Stimulated activated CD8-positive, alpha-beta memory T cell treated with anti-CD3 and anti-CD28 coated beads, Interleukin-7, amount 100 ng/mL, for 48 hours (primary cell): ENCODE measurements at regions not wholly inside any gene's neighbourhood (a gene's known extent, or its start where the extent isn't known, plus 50 kb on each side); places are given as distances from the start of the nearest gene placed in this dataset.

ENCODE experiments used
- DNase-seq, 2 donors: peaks; one replicate each; pipeline ENCODE4 v3.0.0-alpha.2; 2020; ENCODE audit warnings: low read depth in 1 of 2; ENCODE audit errors: extremely low read depth in 1 of 2

DNA sequence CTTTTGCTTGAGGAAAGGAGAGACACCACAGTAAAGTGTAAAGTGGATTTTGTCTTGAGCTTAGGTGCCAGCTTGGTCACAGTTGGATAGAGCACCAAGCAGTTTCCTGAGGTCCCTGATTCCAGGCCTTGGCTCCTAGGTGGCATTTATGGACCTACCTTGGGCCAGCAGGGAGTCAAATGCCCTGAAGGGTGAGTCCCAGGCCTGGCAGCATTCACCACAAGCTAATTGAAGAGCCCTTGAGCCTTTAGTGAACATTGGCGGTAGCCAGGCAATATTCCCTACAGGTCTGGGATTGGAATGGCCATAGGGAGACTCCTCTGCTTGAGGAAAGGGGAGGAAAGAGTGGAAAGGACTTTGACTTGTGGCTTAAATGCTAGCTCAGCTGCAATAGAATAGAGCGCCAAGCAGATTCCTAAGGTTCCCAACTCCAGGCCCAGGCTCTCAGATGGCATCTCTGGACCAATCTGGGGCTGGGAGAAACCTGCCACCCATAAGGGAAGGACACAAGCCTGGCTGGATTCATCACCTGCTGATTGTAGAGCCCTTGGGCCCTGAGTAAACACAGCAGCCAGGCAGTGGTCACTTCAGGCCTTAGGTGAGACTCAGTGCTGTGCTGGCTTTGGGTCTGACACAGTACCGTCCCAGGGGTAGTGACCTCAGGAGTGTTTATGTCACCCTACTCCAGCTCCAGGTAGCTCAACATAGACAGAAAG lies 137.5 kb upstream of the OTOS start:
- DNase-seq: no peak

DNA sequence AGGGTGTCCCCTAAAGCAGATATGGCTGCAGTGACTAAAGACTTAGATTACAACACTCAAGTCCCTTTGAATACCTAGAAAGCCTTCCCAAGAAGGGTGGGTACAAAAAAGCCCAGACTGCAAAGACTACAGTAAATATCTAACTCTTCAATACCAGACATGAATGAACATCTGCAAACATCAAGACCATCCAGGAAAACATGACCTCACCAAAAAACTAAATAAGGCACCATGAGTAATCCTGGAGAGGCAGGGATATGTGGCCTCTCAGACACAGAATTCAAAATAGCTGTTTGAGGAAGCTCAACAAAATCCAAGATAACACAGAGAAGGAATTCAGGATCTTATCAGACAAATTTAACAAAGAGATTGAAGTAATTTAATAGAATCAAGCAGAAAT lies 138.2 kb upstream of the OTOS start:
- DNase-seq: no peak

DNA sequence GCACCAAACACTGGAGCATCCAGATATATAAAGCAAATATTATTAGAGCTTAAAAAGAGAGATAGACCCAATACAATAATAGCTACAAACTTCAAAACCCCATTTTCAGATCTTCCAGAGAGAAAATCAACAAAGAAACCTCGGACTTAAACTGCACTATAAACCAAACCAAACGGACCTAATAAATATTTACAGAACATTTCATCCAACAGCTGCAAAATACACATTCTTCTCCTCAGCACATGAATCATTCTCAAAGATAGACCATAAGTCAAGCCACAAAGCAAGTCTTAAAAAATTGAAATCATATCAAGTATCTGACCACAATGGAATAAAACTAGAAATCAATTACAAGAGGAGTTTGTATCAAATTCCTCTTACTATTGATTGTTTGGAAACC lies 140.2 kb upstream of the OTOS start:
- no peak for DNase-seq

GRCh38 chr2:240284503-240285259 lies 144.2 kb upstream of the OTOS start:
- DNase-seq: no peak

GRCh38 chr2:240285725-240286124 lies 145.3 kb upstream of the OTOS start:
- no peak for DNase-seq

GRCh38 chr2:240286596-240286995 lies 146.1 kb upstream of the OTOS start:
- DNase-seq: no peak

DNA sequence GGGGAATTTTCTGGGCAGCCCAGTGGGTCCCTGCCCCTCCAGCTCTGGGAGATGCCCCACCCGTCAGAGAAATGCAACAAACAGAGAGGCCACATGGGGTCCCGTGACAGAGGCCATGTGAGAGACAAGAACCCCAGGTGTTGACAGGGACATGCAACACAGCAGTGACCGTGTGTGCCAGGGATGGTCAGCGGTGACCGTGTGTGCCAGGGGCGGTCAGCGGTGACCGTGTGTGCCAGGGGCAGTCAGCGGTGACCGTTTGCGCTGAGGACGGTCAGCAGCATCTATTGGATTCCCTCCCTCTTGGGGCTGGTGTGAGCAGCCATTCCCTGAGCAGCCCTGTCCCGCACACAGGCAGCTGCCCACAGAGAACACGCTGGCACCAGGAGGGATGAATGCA lies 146.6 kb upstream of the OTOS start:
- DNase-seq: no peak

GRCh38 chr2:240287496-240288086 lies 147.1 kb upstream of the OTOS start:
- DNase-seq: no peak

DNA sequence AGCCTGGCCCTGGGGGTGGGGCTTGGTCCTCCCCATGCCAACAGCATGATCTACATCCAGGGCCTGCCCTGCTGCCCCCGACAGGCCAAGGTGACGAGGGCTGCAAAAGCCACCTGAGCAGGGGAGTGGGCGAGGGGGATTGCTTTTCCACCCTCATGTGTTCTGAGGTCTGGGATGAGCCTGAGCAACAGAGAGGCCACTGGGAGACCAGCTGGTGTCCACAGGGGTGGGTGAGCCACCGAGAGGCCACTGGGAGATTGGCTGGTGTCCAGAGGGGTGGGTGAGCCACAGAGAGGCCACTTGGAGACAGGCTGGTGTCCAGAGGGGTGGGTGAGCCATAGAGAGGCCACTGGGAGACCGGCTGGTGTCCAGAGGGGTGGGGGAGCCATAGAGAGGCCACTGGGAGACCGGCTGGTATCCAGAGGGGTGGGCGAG lies 147.4 kb upstream of the GPC1 start:
- no peak for DNase-seq

GRCh38 chr2:240289701-240290431 lies 145.6 kb upstream of the GPC1 start:
- no peak for DNase-seq

DNA sequence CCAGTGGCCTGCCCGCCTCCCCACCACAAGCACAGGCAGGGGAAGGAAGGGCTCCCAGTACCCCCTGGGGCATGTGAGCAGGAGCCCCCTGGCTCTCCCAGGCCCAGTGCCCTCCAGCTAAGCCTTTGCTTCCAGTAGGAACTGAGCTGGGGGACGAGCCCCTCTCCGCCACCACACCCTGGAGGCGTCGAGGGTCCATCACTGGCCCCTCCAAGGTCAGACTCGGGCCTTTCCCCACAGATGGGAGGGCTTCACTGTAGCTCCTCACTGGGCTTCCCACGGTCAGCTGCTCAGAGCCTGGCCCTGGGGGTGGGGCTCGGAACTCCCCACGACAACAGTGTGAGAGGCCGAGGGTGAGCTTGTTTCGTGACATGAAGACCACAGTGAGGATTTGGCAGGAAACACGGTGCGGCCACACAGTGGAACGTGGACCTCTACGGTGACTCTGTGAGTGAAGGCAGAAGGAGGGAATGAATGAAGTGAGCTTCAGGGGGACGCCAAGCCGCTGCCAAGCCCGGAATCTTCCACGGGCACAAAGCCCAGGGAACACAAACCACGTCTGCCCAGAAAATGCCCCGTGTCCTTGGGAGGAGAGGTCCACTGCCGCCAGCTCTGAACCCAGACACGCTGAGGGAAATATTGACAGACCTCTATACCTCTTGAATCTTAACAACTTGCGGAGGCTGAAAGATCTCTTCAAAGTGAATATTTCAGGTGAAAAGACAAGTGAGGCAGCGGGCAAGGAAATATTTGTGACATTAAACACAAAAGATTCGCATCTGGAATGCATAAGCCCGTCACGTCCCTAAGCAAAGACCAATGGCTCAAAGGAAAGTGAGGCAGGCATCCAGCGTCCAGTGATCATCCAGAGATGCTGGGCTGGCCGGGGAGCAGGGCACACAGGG lies 144.8 kb upstream of the GPC1 start:
- DNase-seq: no peak

DNA sequence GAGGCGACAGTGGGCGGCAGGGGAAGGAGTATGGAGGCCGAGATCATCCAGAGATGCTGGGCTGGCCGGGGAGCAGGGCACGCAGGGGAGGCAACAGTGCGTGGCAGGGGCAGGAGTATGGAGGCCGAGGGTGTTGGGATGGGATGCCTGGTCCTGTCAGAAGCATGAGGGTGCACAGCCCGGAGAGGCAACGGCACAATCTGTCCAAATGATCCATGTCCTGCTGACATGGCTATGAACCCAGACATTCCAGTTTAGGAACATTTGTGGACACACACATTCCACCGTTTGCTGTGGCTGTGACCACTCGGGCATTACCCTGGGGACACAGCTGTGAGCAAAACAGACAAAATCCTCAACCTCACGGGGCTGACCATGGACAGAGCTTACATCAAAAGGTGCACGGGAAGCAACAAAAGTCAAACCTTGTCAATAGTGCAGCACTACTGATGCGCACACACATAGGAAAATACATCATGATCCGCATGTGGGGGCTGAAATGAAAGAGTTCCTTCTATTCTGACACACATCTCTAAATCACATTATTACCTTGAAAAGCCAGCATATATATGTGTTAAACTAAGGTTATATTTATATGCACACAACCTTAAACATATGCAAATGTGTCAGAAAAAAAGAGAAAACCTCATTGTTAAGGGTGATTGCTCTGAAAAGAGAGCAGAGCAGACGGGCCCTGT lies 144.0 kb upstream of the GPC1 start:
- DNase-seq: no peak

DNA sequence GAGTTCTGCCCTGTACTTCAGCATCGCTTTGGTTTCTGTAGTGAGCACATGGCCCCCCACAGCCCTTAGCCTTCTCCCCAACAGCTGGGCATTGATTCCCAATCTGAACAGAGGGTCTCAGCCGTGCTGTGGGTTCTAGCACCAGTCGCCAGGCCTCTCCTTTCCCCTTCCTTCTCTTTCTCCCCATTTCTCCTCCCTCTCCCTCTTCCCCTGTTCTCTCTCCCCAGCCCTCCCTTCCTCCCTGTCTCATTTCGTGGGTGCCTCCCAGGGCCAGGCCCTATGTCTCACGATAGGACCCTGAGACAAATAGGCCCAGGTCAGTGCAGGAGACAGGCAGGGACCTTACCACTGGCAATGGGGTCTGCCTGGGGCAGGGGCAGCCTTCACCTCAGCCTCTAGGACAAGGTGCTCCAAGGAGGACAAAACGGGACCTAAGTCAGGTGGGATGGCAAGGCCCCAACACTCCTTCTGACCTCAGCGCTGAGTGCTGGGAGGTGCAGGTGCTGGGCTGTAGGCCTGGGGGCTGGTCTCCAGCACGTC lies 143.4 kb upstream of the GPC1 start:
- no peak for DNase-seq

- DNase-seq: no peak
Measured at GRCh38 chr2:240292619-240293525, 142.6 kb upstream of the GPC1 start.

- DNase-seq: no peak
Measured at GRCh38 chr2:240293557-240294461, 141.7 kb upstream of the GPC1 start.

DNA sequence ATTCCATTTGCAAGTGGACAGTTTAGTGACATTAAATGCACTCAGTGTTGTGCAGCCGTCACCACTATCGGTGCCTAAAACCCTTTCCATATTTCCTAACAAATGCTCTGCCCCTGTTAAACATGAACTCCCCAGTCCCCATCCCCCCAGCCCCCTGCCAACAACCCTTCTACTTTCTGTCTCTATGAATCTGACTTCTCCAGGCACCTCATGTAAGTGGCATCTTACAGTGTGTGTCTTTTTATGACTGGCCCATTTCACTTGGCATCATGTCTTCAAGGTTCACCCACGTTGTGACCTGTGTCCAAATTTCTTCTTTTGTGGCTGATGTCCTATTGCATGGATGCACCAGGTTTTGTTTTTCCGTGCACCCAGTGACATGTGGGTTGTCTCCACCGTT lies 140.9 kb upstream of the GPC1 start:
- DNase-seq: no peak

- no peak for DNase-seq
Measured at GRCh38 chr2:240295256-240296103, 140.0 kb upstream of the GPC1 start.
